HG03575 (cell line): ENCODE measurements at regions not wholly inside any gene's neighbourhood (a gene's known extent, or its start where the extent isn't known, plus 50 kb on each side); places are given as distances from the start of the nearest gene placed in this dataset.

Source experiments
- ATAC-seq: cut with Tn5 transposase; IDR thresholded peaks from one replicate; pipeline ENCODE4 v1.9.1; 2021; ENCODE audit not compliant: unreplicated experiment, insufficient number of reproducible peaks, low FRiP score; ENCODE audit errors: extremely low read depth

GRCh38 chr6:139545206-139546105 lies 171.0 kb upstream of the CITED2 start:
- ATAC-seq, result no peak

DNA sequence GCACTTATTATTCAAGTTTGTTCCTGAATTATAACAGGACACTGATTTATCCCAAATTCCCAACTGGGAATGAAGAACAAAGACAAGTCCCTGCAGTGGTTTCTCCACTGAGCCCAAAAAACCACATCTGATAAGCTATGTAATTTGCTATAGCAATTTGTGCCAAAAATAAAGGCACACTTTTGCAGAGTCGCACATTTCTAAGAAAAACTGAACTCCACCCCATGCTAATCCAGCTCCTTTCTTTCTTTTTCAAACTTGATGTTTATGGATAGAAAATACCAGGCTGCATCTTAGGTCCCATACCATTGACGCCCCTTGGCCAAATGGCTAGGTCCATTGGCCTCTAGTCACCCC lies 170.2 kb upstream of the CITED2 start:
- no peak for ATAC-seq

DNA sequence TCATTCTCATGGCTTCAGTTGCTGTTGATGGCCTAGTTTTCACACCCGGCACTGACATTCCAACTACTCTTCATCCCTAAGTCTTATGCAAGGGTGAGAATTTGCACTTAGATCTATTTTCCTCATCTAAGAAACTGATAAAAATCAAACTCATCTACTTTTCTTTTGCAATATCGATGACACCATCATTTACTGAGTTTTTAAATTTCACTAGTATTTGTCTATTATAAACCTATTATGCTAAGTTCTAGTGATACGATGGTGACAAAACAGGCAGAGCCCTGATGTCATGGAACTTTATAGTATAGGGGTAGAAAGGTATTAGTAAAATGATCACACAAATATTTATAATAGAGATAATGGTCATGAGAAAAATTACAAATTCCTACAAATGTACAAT lies 167.9 kb upstream of the CITED2 start:
- no peak for ATAC-seq

DNA sequence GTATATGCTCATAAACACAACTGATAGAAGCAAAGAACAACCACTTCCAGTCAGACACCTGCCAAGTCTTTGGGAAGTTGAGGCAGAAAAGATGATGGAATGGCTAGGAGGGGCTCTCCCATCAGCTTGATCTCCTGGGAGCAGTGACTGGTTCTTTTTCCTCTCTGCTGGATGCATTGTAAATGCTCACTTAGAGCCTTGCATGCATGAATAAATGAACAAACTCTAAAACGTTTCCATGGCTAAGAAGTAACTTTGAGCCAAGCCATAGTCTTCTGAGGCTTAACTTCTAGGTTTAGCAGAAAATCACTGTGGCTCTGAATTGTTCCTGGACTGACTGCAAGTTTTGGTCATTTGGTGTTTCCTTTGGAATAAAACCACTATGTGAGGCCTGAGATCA lies 166.4 kb upstream of the CITED2 start:
- no peak for ATAC-seq

DNA sequence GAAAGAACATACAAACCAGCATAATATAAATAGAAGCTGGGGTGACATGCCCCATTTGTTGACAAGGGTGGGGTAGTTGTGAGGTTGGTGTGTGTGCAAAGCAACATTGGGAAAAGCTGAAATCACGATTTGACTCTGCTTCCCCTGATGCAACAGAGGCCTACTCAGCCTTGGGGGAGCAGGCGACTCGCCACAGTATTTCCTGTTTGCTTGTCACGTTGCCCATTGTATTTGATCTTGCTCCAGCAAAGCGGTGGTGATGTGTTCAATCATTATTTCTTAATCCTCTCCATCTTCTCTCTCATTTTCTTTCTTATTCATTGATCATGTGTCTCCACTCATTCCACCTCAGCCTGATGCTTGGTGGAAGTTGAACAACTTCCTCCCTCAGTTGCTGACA lies 165.8 kb upstream of the CITED2 start:
- ATAC-seq, result no peak

GRCh38 chr6:139539852-139540251 lies 165.4 kb upstream of the CITED2 start:
- ATAC-seq, result no peak

GRCh38 chr6:139538366-139538765 lies 163.9 kb upstream of the CITED2 start:
- no peak for ATAC-seq

- no peak for ATAC-seq
Observed at GRCh38 chr6:139536751-139537617, 162.5 kb upstream of the CITED2 start.

DNA sequence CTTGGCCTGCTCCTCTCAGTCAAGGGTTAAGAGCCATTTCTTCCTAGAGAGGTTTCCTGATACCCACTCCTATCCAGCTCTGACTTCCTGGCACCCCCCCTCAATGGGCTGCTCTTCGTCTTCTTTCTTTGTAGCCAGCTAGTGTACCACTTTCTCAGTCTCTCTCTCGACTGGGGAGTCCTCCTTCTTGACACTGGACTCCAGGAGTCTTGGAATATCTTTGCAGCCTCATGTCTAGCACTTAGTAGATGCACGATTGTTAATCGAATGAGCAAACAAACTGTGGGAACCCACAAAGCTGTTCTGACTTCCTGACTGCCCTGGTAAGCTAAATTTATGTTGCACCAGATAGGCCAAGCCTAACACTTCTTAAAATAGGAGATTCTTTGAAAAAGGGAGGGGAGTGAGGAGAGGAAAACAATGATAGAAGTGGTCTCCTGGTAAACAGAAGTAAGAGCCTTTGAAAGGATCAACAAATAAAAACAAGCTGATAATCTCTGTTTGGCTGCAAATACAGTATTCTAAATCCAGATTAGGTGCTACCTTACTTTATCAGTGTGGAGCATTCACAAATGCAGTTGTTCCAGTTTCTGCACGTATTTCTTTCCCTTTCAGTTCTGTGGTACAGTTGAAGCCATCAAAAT lies 160.1 kb upstream of the CITED2 start:
- ATAC-seq, result no peak

DNA sequence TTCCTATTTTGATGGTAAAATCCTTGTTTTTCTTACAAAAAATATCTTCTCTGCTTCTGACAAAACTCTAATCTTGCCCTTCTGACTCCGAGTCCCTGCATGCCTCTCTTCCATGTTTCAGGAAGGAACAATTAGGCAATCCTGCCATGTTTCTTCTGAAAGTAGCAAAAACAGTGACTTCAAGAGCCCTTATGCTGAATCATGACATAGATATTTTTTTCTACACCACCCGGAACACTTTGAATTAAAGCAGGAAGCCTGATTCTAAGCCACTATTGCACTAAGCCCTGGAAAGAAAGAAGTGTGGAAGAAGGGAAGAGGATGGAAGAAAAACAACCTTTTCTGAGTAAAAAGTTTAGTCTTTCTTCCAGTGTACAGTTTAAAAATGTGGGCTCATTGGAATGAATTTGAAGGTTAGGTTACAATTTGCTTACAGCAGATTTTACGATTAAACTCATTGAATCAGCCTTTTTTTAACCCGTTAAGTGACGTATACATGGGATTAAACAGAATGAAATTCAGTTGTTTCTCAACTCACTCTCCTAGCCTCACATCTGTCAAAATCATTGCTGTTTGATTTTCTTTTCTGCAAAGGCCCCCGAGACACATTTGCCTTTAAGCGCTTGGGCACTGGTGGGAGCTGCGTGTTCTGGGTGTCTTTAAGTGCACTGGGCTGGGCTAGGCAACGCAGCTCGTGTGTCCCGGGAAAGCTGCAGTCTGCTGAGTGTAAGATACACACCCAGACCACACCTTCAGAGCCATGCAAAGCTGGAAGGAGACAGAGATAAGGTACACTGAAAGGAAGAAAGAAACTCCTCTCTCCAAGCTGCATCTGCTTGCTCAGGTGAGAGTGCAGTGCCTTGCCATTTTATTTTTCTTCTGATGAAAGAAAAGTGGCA lies 159.4 kb upstream of the CITED2 start:
- no peak for ATAC-seq

- ATAC-seq, result no peak
Observed at GRCh38 chr6:139533171-139533570, 158.7 kb upstream of the CITED2 start.

- no peak for ATAC-seq
Observed at GRCh38 chr6:139531148-139532115, 157.0 kb upstream of the CITED2 start.

DNA sequence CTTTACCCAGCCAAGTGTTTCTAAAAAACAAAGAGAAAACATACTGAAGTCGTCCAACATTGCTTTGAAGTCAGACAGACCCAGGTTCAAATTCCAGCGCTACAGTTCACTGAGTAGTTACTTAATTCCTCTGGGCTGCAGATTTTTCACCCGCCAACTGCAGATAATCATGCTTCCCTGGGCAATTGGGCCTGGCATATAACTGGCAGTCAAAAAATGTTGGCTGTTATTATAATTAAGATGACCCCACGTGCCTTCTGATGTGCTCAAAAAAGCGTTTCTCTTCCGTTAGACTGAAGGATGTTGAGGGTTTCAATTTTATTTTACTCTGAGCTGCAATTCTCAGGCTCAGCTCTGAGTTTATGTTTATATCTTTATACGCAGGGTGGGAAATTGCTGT lies 156.1 kb upstream of the CITED2 start:
- no peak for ATAC-seq

DNA sequence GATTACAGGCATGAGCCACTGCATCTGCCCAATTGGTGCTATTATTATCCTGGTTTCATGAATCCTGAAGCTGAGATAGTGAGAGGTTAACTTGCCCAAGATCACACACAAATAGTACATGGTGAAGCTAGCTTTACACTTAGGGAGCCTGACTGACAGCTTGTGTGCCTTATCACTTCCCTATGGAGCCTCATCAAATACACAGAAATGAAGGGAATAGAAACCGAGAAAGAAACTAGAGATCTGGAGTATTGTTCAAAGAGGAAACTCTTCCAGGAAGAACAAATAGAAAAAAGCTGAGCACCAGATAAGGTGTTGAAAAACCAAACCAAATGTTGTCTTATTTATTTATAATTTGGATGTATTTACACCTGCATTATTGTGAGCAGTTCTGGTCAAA lies 155.0 kb upstream of the CITED2 start:
- ATAC-seq, result no peak

DNA sequence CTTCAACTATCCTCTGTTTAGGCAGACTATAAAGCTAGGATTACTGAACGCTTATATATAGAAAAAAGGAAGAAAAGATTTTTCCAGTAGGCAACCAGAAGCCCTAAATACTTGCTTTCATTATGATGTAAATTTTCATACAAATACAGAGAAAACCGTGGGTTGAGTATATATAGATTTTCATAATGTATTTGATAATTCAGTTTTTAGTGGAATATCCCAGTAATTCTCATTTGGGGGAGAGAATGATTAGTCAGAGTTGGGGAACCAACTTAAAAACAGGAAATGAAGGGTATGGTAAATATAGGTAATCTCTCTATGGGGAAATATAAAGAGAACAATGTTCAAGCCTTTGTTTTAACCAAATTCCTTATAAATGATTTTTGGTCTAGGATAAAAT lies 154.0 kb upstream of the CITED2 start:
- ATAC-seq, result no peak

- ATAC-seq, result no peak
Observed at GRCh38 chr6:139525415-139525814, 151.0 kb upstream of the CITED2 start.

GRCh38 chr6:139523986-139524385 lies 149.5 kb upstream of the CITED2 start:
- ATAC-seq, result no peak
